GM20000 (cell line): ENCODE measurements at regions not wholly inside any gene's neighbourhood (a gene's known extent, or its start where the extent isn't known, plus 50 kb on each side); places are given as distances from the start of the nearest gene placed in this dataset.

Experiments
- DNase-seq: peaks from one replicate; pipeline ENCODE4 v3.0.0; 2012; ENCODE audit warnings: low spot score
- CTCF ChIP-seq: IDR thresholded peaks from 2 replicates; pipeline ENCODE4 v1.5.1; 2012; ENCODE audit warnings: mild to moderate bottlenecking, control low read depth; ENCODE audit errors: extremely low read depth, missing control alignments

- no peak for DNase-seq
- no peak for TF ChIP-seq CTCF
These were observed 597.7 kb upstream of the RAB6C start for GRCh38 chr2:129381789-129382188.

- TF ChIP-seq CTCF, result no peak
- no peak for DNase-seq
These were observed 590.6 kb upstream of the RAB6C start for GRCh38 chr2:129388870-129389269.

GRCh38 chr2:129393816-129394215 is 585.6 kb upstream of the RAB6C start:
- no peak for TF ChIP-seq CTCF
- no peak for DNase-seq

- peak; percentile 44 for DNase-seq
- TF ChIP-seq CTCF, result peak; percentile 81
These were observed 582.4 kb upstream of the RAB6C start for GRCh38 chr2:129396980-129397599.

- no peak for DNase-seq
- no peak for TF ChIP-seq CTCF
These were observed 578.6 kb upstream of the RAB6C start for GRCh38 chr2:129400826-129401225.

GRCh38 chr2:129402076-129402475 is 577.4 kb upstream of the RAB6C start:
- TF ChIP-seq CTCF, result no peak
- no peak for DNase-seq

GRCh38 chr2:129404000-129404685 is 575.3 kb upstream of the RAB6C start:
- no peak for TF ChIP-seq CTCF

More at GRCh38 chr2:129404000-129404685, 575.3 kb upstream of the RAB6C start:
- DNase-seq, result no peak
